ENCODE measurements at regions not wholly inside any gene's neighbourhood (a gene's known extent, or its start where the extent isn't known, plus 50 kb on each side); places are given as distances from the start of the nearest gene placed in this dataset.

GRCh38 chr6:169841251-169841650 lies 89.8 kb downstream of the ERMARD start:
- TF ChIP-seq CTCF (IDR thresholded peaks at IDR 0.05): no peak
- TF ChIP-seq POLR2A (IDR thresholded peaks at IDR 0.05): no peak
- TF ChIP-seq EP300 (IDR thresholded peaks at IDR 0.05): no peak
- TF ChIP-seq POLR2AphosphoS5 (IDR thresholded peaks at IDR 0.05): no peak

Data from gastroesophageal sphincter (tissue), 3 donors.